ENCODE measurements at regions not wholly inside any gene's neighbourhood (a gene's known extent, or its start where the extent isn't known, plus 50 kb on each side); places are given as distances from the start of the nearest gene placed in this dataset.

DNA sequence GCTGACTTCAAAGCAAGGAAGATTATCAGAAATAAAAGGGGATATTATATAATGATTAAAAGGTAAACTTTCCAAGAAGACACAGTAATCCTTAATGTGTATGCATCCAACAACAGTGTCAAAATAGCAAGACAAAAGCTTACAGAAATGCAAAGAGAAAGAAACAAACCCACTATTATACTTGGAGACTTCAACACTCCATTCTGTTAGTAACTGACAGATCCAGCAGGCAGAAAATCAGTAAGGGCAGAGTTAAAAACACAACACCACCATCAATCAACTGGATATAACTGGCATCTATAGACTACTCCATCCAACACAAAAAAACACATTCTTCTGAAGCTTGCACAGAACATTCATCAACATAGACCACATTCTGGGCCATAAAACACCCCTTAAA, 103.8 kb downstream of the OR13A1 start:
- Histone ChIP-seq H3K4me3 (no peak overlapping the region), H3K36me3 (ENCODE audit: low read depth, missing control alignments) (no peaks in the 10 kb centered on the region), H3K27me3 (no peaks in the 10 kb centered on the region), H3K9me3 (no peaks in the 10 kb centered on the region), H3K27ac (no peak overlapping the region), H3K4me1 (no peaks in the 10 kb centered on the region)
- intact Hi-C loops (cut with DNase I; ENCODE audit: low total_unique reads), result no loop called here
- DNase-seq, result no peak
- TF ChIP-seq, protein P1, sequence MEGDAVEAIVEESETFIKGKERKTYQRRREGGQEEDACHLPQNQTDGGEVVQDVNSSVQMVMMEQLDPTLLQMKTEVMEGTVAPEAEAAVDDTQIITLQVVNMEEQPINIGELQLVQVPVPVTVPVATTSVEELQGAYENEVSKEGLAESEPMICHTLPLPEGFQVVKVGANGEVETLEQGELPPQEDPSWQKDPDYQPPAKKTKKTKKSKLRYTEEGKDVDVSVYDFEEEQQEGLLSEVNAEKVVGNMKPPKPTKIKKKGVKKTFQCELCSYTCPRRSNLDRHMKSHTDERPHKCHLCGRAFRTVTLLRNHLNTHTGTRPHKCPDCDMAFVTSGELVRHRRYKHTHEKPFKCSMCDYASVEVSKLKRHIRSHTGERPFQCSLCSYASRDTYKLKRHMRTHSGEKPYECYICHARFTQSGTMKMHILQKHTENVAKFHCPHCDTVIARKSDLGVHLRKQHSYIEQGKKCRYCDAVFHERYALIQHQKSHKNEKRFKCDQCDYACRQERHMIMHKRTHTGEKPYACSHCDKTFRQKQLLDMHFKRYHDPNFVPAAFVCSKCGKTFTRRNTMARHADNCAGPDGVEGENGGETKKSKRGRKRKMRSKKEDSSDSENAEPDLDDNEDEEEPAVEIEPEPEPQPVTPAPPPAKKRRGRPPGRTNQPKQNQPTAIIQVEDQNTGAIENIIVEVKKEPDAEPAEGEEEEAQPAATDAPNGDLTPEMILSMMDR (IDR thresholded peaks at IDR 0.05), result no peak
- TF ChIP-seq POLR2A (IDR thresholded peaks at IDR 0.05), result no peak

DNA sequence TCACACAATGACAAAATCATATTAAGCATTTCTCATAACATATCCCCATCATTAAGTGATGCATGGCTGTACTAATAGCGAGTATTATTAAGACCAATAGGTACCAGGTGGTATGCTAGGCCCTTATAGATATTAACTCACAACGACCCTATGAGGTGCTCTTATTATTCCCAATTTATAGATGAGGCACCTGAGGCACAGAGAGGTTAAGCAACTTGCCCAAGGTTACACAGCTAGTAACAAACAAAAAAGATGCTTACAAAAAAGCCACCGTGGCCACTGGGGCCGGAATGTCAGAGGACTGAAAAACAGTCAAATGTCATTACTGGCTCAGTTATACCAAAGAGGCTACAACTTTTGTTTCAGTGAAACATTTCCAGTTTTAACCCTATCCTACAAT, 96.0 kb downstream of the OR13A1 start:
- WGBS, 2 donors, result 78 to 81% methylated on average over 4 of the region's 4 CpGs
- DNase-seq, result no peak

DNA sequence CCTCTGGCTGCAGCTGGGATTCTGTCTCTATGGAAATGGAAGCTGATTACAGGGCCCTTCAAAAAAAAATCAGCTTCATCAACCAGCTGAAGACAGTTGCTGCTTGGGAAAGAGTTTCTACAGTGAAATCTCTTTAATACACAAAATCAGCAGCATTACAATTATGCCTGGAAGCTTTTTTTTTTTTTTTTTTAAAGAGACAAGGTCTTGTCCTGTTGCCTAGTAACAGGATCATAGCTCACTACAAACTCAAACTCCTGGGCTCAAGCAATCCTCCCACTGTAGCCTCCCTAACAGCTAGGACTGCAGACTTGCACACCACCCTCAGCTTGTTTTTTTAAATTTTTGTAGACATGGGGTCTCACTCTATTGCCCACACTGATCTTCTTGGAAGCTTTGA, 94.5 kb downstream of the OR13A1 start:
- Histone ChIP-seq H3K27me3 (no peaks in the 10 kb centered on the region), H3K4me1 (no peaks in the 10 kb centered on the region), H3K27ac (no peak overlapping the region), H3K9me3 (no peaks in the 10 kb centered on the region), H3K36me3 (ENCODE audit: low read depth, missing control alignments) (no peaks in the 10 kb centered on the region), H3K4me3 (no peak overlapping the region)
- TF ChIP-seq, protein P1 (IDR thresholded peaks at IDR 0.05), result no peak
- TF ChIP-seq POLR2A (IDR thresholded peaks at IDR 0.05), result no peak
- intact Hi-C loops (cut with DNase I; ENCODE audit: low total_unique reads), result no loop called here
- no peak for DNase-seq

More for the DNA sequence above, 96.0 kb downstream of the OR13A1 start:
- H3K27me3 ChIP-seq, result no peaks in the 10 kb centered on the region
- no peak for TF ChIP-seq POLR2A (IDR thresholded peaks at IDR 0.05)
- TF ChIP-seq, protein P1 (IDR thresholded peaks at IDR 0.05), result no peak
- H3K4me1 ChIP-seq, result no peaks in the 10 kb centered on the region
- no peaks in the 10 kb centered on the region for H3K36me3 ChIP-seq (ENCODE audit: low read depth, missing control alignments)
- H3K4me3 ChIP-seq, result no peak overlapping the region
- no peaks in the 10 kb centered on the region for H3K9me3 ChIP-seq
- intact Hi-C loops (cut with DNase I; ENCODE audit: low total_unique reads), result no loop called here
- no peak overlapping the region for H3K27ac ChIP-seq

DNA sequence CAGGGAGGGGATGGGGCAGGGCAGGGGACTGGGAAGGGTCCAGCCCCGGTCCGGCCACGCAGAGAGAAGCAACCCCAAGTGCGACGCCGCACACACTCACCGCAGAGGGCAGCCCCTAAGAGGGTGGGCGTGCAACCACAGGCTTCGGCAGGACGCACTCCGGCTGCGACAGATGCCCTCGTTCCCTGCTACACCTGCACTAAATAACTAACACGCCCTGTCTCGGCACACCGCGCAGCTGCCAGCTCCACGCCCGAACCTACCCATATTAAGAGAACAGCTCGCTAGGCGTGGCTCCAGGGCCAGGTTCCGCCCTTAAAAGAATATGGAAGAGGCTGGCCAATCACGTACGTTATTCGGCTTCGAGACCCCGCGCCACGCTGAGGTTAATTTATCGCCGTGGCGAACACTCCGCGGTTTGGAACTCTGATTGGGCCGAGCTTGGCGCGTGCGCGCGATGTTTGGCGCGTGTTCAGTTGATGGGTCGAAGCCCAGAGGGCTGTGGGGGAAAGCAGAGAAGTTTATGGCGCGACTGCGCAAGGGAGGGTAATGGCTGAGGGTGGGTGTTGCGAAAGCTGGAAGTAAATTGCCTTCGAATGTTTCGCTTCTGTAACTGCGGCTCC, 91.1 kb downstream of the OR13A1 start:
- 63 to 70% methylated on average over 50 of the region's 50 CpGs for WGBS, 2 donors
- H3K9me3 ChIP-seq, result no peaks in the 10 kb centered on the region
- intact Hi-C loops (cut with DNase I; ENCODE audit: low total_unique reads), result no loop called here
- peak; percentile 87 for DNase-seq
- H3K4me1 ChIP-seq, result no peaks in the 10 kb centered on the region
- H3K36me3 ChIP-seq (ENCODE audit: low read depth, missing control alignments), result no peaks in the 10 kb centered on the region
- no peak overlapping the region for H3K27ac ChIP-seq
- TF ChIP-seq, protein P1 (IDR thresholded peaks at IDR 0.05), result no peak
- TF ChIP-seq POLR2A (IDR thresholded peaks at IDR 0.05), result no peak
- H3K27me3 ChIP-seq, result no peaks in the 10 kb centered on the region
- peak overlapping the region; percentile 29 to 44 for H3K4me3 ChIP-seq

DNA sequence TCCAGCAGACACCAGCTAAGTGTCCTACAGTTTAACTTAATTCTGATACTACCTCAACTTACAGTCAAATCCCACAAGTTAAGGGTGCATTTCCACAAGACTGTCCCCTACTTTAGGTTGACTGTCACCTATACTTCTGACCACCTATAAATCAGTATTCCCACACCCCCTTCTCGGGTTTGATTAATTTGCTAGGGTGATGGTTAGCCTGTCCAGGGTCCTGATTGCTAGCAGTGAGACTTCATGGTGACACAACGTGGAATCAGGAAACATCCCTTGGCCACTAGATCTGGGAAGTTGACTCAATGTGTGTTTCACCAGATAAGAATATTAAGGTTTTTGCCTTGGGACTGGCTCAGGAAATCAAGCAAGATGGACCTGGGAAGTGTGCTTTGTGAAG, 88.4 kb downstream of the OR13A1 start:
- no peaks in the 10 kb centered on the region for H3K36me3 ChIP-seq (ENCODE audit: low read depth, missing control alignments)
- H3K4me3 ChIP-seq, result no peak overlapping the region
- no peaks in the 10 kb centered on the region for H3K4me1 ChIP-seq
- WGBS, 2 donors, result 69 to 85% methylated on average over 2 of the region's 2 CpGs
- no peak for DNase-seq
- H3K27me3 ChIP-seq, result no peaks in the 10 kb centered on the region
- intact Hi-C loops (cut with DNase I; ENCODE audit: low total_unique reads), result no loop called here
- no peak for TF ChIP-seq POLR2A (IDR thresholded peaks at IDR 0.05)
- TF ChIP-seq, protein P1 (IDR thresholded peaks at IDR 0.05), result no peak
- H3K27ac ChIP-seq, result no peak overlapping the region
- no peaks in the 10 kb centered on the region for H3K9me3 ChIP-seq

All from testis (tissue), 2 donors.